ENCODE measurements at regions not wholly inside any gene's neighbourhood (a gene's known extent, or its start where the extent isn't known, plus 50 kb on each side); places are given as distances from the start of the nearest gene placed in this dataset.
A peak's percentile ranks its signal among the peaks of the same experiment; 100 is the strongest.
"Not testable (repeated sequence)": the region's sequence is repeated elsewhere in the genome, so short reads cannot be mapped to it uniquely, and the experiment has no call there.

- DNase-seq, result no peak
Observed at GRCh38 chr16:86844695-86845094, 266.3 kb downstream of the FOXL1 start.

- no peak for DNase-seq
Observed at GRCh38 chr16:86846136-86846535, 267.8 kb downstream of the FOXL1 start.

DNA sequence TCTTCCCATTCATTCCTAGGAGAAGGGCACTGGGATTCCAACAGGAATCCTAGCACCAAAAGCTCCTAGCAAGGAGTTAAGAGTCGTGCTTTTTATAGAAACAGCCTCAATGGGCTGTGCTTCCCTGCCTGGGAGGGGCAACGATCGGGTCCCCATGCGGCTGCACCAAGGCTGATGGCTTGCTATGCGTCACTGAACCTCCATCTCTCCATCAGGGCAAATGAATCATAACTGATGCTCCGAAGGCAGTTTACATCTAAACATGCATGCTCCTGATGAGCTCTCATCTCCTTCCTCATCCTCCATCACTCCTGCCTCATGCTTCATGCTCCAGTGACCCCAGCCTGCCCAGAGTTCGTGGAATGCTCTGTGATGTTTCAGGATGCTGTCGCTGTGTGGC is 270.5 kb downstream of the FOXL1 start:
- DNase-seq, result no peak

- DNase-seq, result no peak
Observed at GRCh38 chr16:86850670-86851069, 272.3 kb downstream of the FOXL1 start.

DNA sequence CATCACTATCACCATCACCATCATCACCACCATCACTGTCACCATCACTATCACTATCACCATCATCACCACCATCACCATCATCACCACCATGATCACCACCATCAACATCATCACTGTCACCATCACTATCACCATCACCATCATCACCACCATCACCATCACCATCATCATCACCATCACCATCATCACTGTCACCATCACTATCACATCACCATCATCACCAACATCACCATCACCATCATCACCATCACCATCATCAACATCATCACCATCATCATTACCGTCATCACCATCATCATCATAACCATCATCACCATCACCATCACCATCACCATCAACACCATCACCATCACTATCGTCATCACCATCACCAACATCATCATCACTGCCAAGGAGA is 273.8 kb downstream of the FOXL1 start:
- DNase-seq, result no peak

DNA sequence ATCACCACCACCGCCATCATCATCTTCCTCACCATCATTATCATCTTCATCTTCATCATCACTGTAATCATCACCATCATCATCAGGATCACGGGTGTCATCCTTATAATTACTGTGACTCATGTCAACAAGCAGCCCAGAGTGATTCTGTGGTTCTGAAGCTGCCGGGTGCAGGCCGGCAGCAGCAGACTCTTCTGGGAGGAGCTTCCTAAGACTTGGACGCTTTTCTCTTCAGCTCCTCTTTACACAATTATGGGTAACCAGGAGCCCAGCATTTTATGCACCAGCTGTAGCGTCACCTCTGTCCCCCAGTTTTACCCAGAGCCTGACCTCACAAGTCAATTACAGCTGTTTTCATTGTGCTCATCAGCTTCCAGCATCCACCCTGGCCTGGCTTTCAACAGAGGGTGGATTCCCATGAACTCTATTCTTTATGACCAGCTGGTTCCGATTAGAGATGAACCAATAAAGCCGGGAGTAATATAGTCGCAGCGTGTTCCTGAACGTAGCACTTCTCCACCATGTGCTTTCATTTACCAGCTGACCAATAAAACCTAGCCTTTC is 275.8 kb downstream of the FOXL1 start:
- DNase-seq, result peak; percentile 94

- no peak for DNase-seq
Observed at GRCh38 chr16:86854626-86855294, 276.4 kb downstream of the FOXL1 start.

- DNase-seq, result no peak
Observed at GRCh38 chr16:86856946-86857586, 278.7 kb downstream of the FOXL1 start.

DNA sequence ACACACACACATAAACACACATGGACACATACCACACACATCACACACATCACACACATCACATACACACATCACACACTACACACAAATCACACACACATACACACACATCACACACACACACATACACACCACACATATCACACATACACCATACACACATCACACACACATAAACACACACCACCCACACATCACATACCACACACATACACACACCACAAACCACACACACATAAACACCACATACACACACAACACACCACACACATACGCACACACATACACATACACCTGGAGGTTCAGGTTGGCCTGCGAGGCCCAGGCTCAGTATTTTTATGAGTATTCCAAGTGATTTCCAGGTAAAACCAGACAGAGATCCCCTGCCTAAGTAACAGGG is 279.5 kb downstream of the FOXL1 start:
- no peak for DNase-seq

- no peak for DNase-seq
Observed at GRCh38 chr16:86858501-86858900, 280.2 kb downstream of the FOXL1 start.

DNA sequence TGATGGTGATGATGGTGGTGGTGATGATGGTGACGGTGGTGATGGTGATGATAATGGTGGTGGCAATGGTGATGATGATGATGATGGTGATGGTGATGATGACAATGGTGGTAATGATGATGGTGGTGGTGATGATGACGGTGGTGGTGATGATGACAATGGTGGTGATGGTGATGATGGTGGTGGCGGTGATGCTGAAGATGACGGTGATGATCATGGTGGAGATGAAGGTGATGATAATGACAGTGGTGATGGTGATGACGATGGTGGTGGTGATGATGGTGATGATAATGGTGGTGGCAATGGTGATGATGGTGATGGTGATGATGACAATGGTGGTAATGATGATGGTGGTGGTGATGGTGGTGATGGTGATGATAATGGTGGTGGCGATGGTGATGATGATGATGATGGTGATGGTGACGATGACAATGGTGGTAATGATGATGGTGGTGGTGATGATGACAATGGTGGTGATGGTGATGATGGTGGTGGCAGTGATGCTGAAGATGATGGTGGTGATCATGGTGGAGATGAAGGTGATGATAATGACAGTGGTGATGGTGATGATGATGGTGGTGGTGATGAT is 283.0 kb downstream of the FOXL1 start:
- not testable (repeated sequence) for DNase-seq

- no peak for DNase-seq
Observed at GRCh38 chr16:86862595-86863280, 284.4 kb downstream of the FOXL1 start.

DNA sequence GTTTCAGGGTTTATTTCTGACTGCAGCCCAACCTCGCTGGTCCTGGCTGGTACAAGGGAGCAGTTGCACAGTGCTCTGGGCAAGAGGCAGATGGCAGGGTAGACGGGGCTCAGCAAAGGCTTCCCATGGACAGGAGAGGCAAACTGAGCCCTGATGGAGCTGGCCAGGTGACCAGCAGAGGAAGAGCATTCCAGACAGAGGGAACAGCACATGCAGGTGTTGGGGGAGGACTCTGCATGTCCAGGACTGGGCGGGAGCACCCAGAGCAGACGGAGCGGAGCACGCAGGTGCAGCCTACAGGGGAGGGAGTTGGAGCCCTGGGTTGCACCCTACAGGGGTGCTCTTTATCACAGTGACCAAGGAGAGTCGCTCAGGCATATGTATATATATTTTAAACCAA is 285.3 kb downstream of the FOXL1 start:
- no peak for DNase-seq

GRCh38 chr16:86864586-86864985 is 286.2 kb downstream of the FOXL1 start:
- DNase-seq, result no peak

DNA sequence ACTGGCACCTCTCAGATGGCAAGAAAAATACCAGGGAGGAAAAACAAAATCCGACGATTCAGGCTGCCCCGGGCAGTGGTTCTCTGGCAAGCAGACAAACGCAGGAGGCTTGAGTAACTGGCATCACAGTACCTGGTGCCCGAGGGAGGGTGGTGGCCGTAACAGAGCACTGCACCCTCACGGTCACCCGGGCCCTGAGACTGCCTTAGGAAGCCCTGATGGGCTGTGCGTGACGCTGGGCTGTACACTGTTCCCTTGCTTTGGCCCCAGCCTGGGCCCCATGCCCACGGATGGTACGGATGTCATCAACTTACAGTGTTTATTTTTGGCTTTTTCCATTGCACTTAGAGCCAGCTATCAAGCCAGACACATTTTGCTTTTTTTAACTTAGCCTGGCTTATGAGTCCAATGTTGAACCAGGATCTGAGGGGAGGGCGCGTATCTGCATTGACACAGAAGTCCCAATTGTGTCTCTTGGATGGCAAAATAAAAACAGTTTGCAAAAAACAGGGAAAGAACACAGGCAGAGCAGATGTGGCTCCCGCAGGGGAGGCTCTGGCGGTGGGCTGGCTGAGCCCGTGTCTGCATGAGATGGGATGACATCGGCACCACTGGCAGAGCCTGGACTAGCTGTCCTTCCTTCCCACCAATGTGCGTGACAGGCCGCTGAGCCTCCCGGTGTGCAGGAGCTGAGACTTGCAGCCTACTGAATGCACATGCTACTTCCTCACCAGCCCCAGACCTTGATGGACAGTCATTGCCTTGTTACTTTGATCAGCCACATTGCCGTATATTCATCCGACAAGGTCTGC is 287.7 kb downstream of the FOXL1 start:
- DNase-seq, result no peak

DNA sequence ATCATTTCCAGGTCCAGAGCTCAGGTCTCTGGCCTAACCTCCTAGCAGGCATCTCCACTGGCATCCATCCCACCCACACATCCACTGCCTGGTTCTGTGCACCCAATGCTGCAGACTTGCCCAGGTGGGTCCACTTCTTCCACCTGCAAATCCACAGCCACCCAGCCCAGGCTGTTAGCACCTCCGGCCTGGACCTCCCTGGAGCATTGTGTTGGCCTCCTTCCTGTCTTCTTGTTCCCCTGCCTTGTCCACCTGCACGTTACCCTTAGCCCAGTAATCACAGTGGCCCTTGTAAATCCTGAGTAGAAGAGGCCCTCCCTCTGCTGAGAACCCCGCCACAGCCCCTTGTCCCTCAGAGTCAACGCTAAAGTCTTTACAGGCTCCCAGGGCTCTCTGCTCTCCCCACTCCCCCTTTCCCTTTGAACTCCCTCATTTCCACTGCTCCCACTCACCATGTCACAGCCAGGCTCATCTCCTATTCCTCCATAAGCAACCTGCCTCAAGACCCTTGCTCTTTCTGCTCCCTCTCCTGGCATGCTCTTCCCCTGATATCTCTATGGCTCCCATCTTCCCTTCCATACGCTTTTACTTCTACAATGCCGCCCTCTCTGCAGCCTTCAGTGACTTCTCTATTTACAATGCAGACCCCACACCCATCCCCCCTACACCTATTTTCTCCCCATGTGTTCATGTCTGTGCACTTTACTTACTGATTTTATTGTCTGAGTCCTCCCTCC is 288.8 kb downstream of the FOXL1 start:
- DNase-seq, result no peak

DNA sequence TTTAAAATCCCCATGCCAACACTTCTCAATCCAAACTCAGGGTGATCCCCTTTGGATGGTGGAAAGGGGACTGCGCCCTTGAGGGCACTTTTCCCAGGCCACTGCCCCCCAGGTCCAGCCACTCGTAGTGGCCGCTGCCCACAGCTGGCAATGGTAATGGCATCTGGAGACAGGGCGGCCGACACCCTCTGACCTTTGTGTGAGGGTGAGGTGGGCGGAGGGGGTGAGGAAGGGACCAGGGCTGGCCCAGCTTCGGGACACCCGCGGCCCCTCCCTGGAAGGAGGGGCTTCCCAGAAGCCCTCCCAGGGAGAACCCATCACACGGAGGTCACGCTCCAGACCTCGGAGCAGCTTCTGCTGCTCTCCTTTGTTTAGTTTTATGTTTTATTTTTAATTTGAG is 289.7 kb downstream of the FOXL1 start:
- DNase-seq, result no peak

DNA sequence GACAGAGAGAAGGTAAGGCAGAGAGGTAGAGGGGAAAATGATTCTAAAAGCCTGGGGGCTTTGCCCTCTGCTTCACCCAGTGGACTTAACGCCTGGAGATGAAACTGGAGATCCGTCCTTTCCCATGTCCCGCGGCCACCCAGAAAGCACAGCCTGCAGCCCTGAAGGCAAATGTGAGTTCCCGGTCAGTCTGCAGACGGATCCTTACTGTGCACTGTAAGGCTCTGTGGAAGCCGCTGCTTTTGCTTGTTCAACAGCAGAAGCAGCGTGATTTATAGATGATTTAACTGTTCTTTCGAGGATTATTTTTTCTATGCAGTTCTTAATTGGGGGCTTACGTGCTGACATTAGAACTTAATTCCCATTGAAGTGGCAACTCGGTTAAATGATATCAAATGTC is 290.4 kb downstream of the FOXL1 start:
- DNase-seq, result no peak

DNA sequence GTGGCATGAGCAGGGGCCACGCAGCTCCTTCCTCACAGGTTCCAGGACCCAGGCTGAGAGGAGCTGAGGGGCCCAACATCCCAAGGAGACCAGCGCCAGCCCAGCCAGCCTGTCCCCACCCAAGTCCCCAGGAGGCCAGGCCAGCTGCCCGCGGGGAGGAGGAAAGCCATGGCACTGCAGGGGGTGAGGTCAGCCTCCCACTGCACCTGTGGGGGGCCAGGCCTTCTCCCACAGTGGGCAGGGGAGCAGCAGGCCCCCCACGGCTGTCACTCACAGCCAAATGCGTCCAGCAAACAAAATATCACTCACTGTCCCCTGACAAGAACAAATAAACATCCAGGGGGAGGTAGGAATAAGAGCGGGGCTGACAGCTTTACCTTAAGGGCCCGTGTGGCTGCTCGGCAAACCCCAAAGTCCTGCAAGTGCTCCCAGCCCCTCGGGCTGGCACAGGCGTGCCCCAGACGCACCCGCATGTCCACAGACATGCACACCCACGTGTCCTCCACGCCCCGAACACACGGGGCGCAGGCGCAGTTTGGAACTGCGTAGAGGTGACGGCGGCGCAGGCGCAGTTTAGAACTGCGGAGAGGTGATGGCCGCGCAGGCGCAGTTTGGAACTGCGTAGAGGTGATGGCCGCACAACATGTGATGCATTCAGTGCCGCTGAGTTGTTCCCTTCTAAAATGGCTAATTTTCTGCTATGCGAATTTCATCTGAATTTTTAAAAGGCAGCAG is 291.1 kb downstream of the FOXL1 start:
- no peak for DNase-seq

DNA sequence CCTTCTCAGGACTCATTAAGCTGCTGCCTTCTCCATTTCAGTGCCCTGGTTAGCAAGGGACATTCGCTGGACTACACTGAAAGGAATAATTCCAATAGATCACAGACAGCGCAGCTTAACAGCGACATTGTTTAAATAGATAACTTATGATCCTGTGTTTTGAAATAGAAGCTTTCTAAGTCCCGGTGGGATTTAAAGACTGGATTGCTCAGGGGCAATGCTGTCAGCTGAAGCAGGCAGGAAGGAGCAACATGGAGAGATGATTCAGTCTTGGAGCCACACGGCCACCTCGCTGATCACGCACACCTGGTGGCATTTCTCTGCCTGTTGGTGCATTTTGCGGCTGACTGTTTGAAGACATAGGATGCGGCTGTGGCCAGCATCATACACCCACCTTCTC is 292.0 kb downstream of the FOXL1 start:
- DNase-seq, result no peak

- DNase-seq, result no peak
Observed at GRCh38 chr16:86872131-86872530, 293.8 kb downstream of the FOXL1 start.

All from fibroblast of upper back skin (primary cell).